Liver (tissue), 7 donors: ENCODE measurements at regions not wholly inside any gene's neighbourhood (a gene's known extent, or its start where the extent isn't known, plus 50 kb on each side); places are given as distances from the start of the nearest gene placed in this dataset.

ENCODE experiments used
- DNase-seq: peaks from one replicate; pipeline ENCODE4 v3.0.0-alpha.2; 2017; ENCODE audit warnings: low spot score
- H3K27ac ChIP-seq, 2 donors: one replicate each; pipeline ENCODE4 v1.7.0; 2013; ENCODE audit warnings: inconsistent platforms in 2 of 2, low read length in 2 of 2, control low read depth in 1 of 2, low read depth in 1 of 2, mild to moderate bottlenecking in 1 of 2
- H3K27me3 ChIP-seq, 4 donors: one replicate each; pipeline versions ENCODE4 v1.6.1 to v1.7.0; 2013; ENCODE audit warnings: low read length in 3 of 4, inconsistent platforms in 1 of 4, mild to moderate bottlenecking in 1 of 4, moderate library complexity in 1 of 4; ENCODE audit not compliant: control insufficient read depth in 4 of 4, insufficient read depth in 4 of 4
- H3K36me3 ChIP-seq, 4 donors: one replicate each; pipeline versions ENCODE4 v1.6.1 to v1.7.0; 2013; ENCODE audit warnings: low read length in 3 of 4, mild to moderate bottlenecking in 3 of 4, low read depth in 1 of 4, moderate library complexity in 1 of 4; ENCODE audit not compliant: control insufficient read depth in 4 of 4, insufficient read depth in 3 of 4
- H3K4me1 ChIP-seq, 4 donors: one replicate each; pipeline versions ENCODE4 v1.6.1 to v1.7.0; 2013; ENCODE audit warnings: low read length in 3 of 4, mild to moderate bottlenecking in 3 of 4, moderate library complexity in 1 of 4; ENCODE audit not compliant: control insufficient read depth in 4 of 4, insufficient read depth in 4 of 4
- H3K4me3 ChIP-seq, 3 donors: one replicate each; pipeline versions ENCODE4 v1.6.1 to v1.7.0; 2013; ENCODE audit warnings: low read length in 3 of 3, control low read depth in 1 of 3, low read depth in 1 of 3, mild to moderate bottlenecking in 1 of 3
- H3K9ac ChIP-seq, 2 donors: one replicate each; pipeline ENCODE4 v1.7.0; 2013; ENCODE audit warnings: low read length in 2 of 2, mild to moderate bottlenecking in 2 of 2, moderate library complexity in 2 of 2, control low read depth in 1 of 2, low read depth in 1 of 2
- H3K9me3 ChIP-seq, 4 donors: one replicate each; pipeline versions ENCODE4 v1.6.1 to v1.7.0; 2013; ENCODE audit warnings: low read length in 3 of 4; ENCODE audit not compliant: control insufficient read depth in 4 of 4
- EGR1 ChIP-seq, 2 donors: IDR thresholded peaks; 2 replicates each; pipeline ENCODE4 v1.6.1; 2016 to 2018; ENCODE audit warnings: antibody characterized with exemption in 2 of 2, low read depth in 2 of 2
- FOXA1 ChIP-seq: IDR thresholded peaks from 2 replicates; pipeline ENCODE4 v1.6.1; 2016; ENCODE audit warnings: antibody characterized with exemption
- HNF4A ChIP-seq, 2 donors: conservative IDR thresholded peaks; 2 replicates each; pipeline ENCODE4 v1.6.1; 2016; ENCODE audit warnings: antibody characterized with exemption in 2 of 2, mild to moderate bottlenecking in 2 of 2
- HNF4G ChIP-seq: IDR thresholded peaks from 2 replicates; pipeline ENCODE4 v1.6.1; 2016; ENCODE audit warnings: antibody characterized with exemption
- NR2F2 ChIP-seq: IDR thresholded peaks from 2 replicates; pipeline ENCODE4 v1.6.1; 2016; ENCODE audit warnings: antibody characterized with exemption
- RAD21 ChIP-seq, 2 donors: IDR thresholded peaks; 2 replicates each; pipeline ENCODE4 v1.6.1; 2016; ENCODE audit warnings: antibody characterized with exemption in 2 of 2, mild to moderate bottlenecking in 2 of 2
- RXRA ChIP-seq, 2 donors: IDR thresholded peaks; 2 replicates each; pipeline ENCODE4 v1.6.1; 2017 to 2018; ENCODE audit warnings: antibody characterized with exemption in 2 of 2, mild to moderate bottlenecking in 1 of 2
- TAF1 ChIP-seq: conservative IDR thresholded peaks from 2 replicates; pipeline ENCODE4 v1.6.1; 2016; ENCODE audit warnings: antibody characterized with exemption, mild to moderate bottlenecking
- YY1 ChIP-seq: IDR thresholded peaks from 2 replicates; pipeline ENCODE4 v1.6.1; 2016; ENCODE audit warnings: antibody characterized with exemption, mild to moderate bottlenecking
- WGBS: extraction: QIAGEN DNeasy Blood & Tissue Kit; methylation state at CpG from one replicate; pipeline ENCODE4 v1.1.7; 2013; 5-methylcytosine and 5-hydroxymethylcytosine counted together
- TF ChIP-seq, protein P1 (sequence below): IDR thresholded peaks from 2 replicates; pipeline ENCODE4 v1.6.1; 2016; ENCODE audit warnings: antibody characterized with exemption, mild to moderate bottlenecking
- TF ChIP-seq, protein P2 (sequence below): IDR thresholded peaks from 2 replicates; pipeline ENCODE4 v1.6.1; 2016; ENCODE audit warnings: antibody characterized with exemption
- TF ChIP-seq, protein P3 (sequence below): IDR thresholded peaks from 2 replicates; pipeline ENCODE4 v1.6.1; 2016; ENCODE audit warnings: antibody characterized with exemption
- donor health status: healthy.
- donor health status: healthy.
- donor health status: healthy.
- donor health status: healthy.

GRCh38 chr3:148217317-148217716 is 480.4 kb upstream of the AGTR1 start (continued):
- TF ChIP-seq, protein P1, sequence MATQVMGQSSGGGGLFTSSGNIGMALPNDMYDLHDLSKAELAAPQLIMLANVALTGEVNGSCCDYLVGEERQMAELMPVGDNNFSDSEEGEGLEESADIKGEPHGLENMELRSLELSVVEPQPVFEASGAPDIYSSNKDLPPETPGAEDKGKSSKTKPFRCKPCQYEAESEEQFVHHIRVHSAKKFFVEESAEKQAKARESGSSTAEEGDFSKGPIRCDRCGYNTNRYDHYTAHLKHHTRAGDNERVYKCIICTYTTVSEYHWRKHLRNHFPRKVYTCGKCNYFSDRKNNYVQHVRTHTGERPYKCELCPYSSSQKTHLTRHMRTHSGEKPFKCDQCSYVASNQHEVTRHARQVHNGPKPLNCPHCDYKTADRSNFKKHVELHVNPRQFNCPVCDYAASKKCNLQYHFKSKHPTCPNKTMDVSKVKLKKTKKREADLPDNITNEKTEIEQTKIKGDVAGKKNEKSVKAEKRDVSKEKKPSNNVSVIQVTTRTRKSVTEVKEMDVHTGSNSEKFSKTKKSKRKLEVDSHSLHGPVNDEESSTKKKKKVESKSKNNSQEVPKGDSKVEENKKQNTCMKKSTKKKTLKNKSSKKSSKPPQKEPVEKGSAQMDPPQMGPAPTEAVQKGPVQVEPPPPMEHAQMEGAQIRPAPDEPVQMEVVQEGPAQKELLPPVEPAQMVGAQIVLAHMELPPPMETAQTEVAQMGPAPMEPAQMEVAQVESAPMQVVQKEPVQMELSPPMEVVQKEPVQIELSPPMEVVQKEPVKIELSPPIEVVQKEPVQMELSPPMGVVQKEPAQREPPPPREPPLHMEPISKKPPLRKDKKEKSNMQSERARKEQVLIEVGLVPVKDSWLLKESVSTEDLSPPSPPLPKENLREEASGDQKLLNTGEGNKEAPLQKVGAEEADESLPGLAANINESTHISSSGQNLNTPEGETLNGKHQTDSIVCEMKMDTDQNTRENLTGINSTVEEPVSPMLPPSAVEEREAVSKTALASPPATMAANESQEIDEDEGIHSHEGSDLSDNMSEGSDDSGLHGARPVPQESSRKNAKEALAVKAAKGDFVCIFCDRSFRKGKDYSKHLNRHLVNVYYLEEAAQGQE = no peak

DNA sequence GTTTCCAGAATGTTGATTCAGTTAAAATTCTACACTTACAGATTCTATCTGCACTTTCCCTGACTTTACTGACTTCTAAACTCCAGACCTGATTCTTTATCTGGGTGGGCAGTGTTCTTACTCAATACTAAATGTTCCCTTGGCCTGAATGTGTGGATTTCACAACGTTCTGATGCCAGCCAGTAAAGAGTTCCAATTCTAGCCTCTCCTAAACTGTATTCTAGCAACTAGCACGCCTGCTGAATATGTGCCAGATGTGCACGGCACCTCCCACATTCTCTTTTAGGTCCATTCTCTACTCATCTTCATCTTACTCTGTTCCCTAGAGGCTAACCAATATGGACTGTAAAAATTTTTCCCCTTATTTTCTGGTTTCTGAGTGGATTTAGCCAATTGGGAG is 479.5 kb upstream of the AGTR1 start:
- TF ChIP-seq EGR1 (IDR thresholded peaks at IDR 0.05; ENCODE audit: low read depth in 2 of 2) (no peak), NR2F2 (no peak), TAF1 (no peak), YY1 (no peak), FOXA1 (no peak), RXRA (IDR thresholded peaks at IDR 0.05) (no peak), HNF4G (no peak), HNF4A (conservative IDR thresholded peaks at IDR 0.05) (no peak), RAD21 (IDR thresholded peaks at IDR 0.05) (no peak)
- TF ChIP-seq, protein P2, sequence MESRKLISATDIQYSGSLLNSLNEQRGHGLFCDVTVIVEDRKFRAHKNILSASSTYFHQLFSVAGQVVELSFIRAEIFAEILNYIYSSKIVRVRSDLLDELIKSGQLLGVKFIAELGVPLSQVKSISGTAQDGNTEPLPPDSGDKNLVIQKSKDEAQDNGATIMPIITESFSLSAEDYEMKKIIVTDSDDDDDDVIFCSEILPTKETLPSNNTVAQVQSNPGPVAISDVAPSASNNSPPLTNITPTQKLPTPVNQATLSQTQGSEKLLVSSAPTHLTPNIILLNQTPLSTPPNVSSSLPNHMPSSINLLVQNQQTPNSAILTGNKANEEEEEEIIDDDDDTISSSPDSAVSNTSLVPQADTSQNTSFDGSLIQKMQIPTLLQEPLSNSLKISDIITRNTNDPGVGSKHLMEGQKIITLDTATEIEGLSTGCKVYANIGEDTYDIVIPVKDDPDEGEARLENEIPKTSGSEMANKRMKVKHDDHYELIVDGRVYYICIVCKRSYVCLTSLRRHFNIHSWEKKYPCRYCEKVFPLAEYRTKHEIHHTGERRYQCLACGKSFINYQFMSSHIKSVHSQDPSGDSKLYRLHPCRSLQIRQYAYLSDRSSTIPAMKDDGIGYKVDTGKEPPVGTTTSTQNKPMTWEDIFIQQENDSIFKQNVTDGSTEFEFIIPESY = no peak
- TF ChIP-seq, protein P3, sequence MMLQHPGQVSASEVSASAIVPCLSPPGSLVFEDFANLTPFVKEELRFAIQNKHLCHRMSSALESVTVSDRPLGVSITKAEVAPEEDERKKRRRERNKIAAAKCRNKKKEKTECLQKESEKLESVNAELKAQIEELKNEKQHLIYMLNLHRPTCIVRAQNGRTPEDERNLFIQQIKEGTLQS = no peak
- H3K27me3 ChIP-seq = no peaks in the 10 kb centered on the region
- no peak for DNase-seq
- H3K4me1 ChIP-seq = no peaks in the 10 kb centered on the region
- H3K9me3 ChIP-seq = no peaks in the 10 kb centered on the region
- 57% methylated on average over 3 of the region's 3 CpGs for WGBS
- no peak overlapping the region for H3K27ac ChIP-seq
- H3K36me3 ChIP-seq = no peaks in the 10 kb centered on the region
- H3K9ac ChIP-seq = no peak overlapping the region
- H3K4me3 ChIP-seq = no peak overlapping the region

DNA sequence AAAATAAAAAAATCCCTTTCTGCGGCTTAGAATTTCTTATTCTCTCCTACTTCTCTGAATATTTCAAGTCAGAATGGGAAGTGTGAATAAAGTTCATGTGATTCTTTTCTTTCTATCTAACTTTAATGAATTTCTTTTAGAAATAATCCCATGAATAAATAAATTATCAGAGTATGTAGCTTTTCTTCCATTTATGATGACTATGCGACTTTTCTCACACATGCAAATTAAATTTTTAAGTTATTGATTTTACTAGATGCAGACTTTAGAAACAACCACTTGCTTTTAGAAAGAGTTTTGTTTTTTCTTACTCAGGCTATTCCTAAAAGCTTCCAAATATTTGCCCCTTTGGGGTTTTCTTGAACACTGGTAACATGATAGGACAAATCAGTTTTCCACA is 477.7 kb upstream of the AGTR1 start:
- H3K4me1 ChIP-seq = no peaks in the 10 kb centered on the region
- no peak for DNase-seq
- H3K4me3 ChIP-seq = no peak overlapping the region
- TF ChIP-seq NR2F2 (no peak), FOXA1 (no peak)
- TF ChIP-seq, protein P1 = no peak
- 96% methylated on average over 2 of the region's 2 CpGs for WGBS
- no peaks in the 10 kb centered on the region for H3K9me3 ChIP-seq
- no peak overlapping the region for H3K27ac ChIP-seq
- no peak overlapping the region for H3K9ac ChIP-seq
- H3K27me3 ChIP-seq = no peaks in the 10 kb centered on the region
- no peaks in the 10 kb centered on the region for H3K36me3 ChIP-seq
